ENCODE measurements at regions not wholly inside any gene's neighbourhood (a gene's known extent, or its start where the extent isn't known, plus 50 kb on each side); places are given as distances from the start of the nearest gene placed in this dataset.

GRCh38 chr12:125228519-125229260 lies 163.5 kb downstream of the AACS start:
- DNase-seq: no peak

GRCh38 chr12:125229878-125230530 lies 164.8 kb downstream of the AACS start:
- no peak for DNase-seq

GRCh38 chr12:125233319-125233718 lies 168.1 kb downstream of the AACS start:
- no peak for DNase-seq

GRCh38 chr12:125239563-125239962 lies 174.3 kb downstream of the AACS start:
- no peak for DNase-seq

- no peak for DNase-seq
Observed at GRCh38 chr12:125240717-125241116, 175.5 kb downstream of the AACS start.

GRCh38 chr12:125243811-125244210 lies 178.6 kb downstream of the AACS start:
- no peak for DNase-seq

- no peak for DNase-seq
Observed at GRCh38 chr12:125244338-125244737, 179.1 kb downstream of the AACS start.

- DNase-seq: no peak
Observed at GRCh38 chr12:125245581-125246557, 180.6 kb downstream of the AACS start.

- no peak for DNase-seq
Observed at GRCh38 chr12:125247477-125247876, 182.2 kb downstream of the AACS start.

GRCh38 chr12:125249066-125249824 lies 184.0 kb downstream of the AACS start:
- no peak for DNase-seq

- DNase-seq: no peak
Observed at GRCh38 chr12:125249932-125250331, 184.7 kb downstream of the AACS start.

GRCh38 chr12:125254236-125254635 lies 189.0 kb downstream of the AACS start:
- no peak for DNase-seq

GRCh38 chr12:125254856-125255255 lies 189.6 kb downstream of the AACS start:
- no peak for DNase-seq

GRCh38 chr12:125255935-125256633 lies 190.8 kb downstream of the AACS start:
- DNase-seq: no peak

- DNase-seq: no peak
Observed at GRCh38 chr12:125256634-125256936, 191.3 kb downstream of the AACS start.

GRCh38 chr12:125259178-125259867 lies 194.1 kb downstream of the AACS start:
- no peak for DNase-seq

- no peak for DNase-seq
Observed at GRCh38 chr12:125262851-125263250, 197.6 kb downstream of the AACS start.

- no peak for DNase-seq
Observed at GRCh38 chr12:125263385-125263784, 198.2 kb downstream of the AACS start.

GRCh38 chr12:125267114-125267513 lies 201.9 kb downstream of the AACS start:
- no peak for DNase-seq

- DNase-seq: no peak
Observed at GRCh38 chr12:125269276-125269675, 204.0 kb downstream of the AACS start.

GRCh38 chr12:125271892-125272291 lies 206.7 kb downstream of the AACS start:
- no peak for DNase-seq
